PC-3 (cell line): ENCODE measurements at regions not wholly inside any gene's neighbourhood (a gene's known extent, or its start where the extent isn't known, plus 50 kb on each side); places are given as distances from the start of the nearest gene placed in this dataset.
A peak's percentile ranks its signal among the peaks of the same experiment; 100 is the strongest.

Source experiments
- ATAC-seq: fragments of 200-7000 bp; cut with Tn5 transposase; 2 replicates; pipeline ENCODE4 v1.9.1; 2020; ENCODE audit warnings: mild to moderate bottlenecking, moderate library complexity
- BruUV-seq: library from RNA; stranded (reverse); fragments of 400-500 nt; replicated peaks from 2 replicates; lab custom pipeline; 2021; lab: Mats Ljungman, UMichigan
- CTCF ChIA-PET: fragments of 300-600 bp; sonication (Branson Sonifier 250); formaldehyde crosslinking; loops from one replicate; lab custom pipeline; 2022; ENCODE audit warnings: antibody characterized with exemption; lab: Charles Lee
- POLR2A ChIA-PET: fragments of 300-600 bp; sonication (Branson Sonifier 250); formaldehyde crosslinking; loops from one replicate; lab custom pipeline; 2022; ENCODE audit warnings: antibody characterized with exemption; ENCODE audit not compliant: unreplicated experiment; lab: Charles Lee
- DNase-seq: peaks from one replicate; pipeline ENCODE4 v3.0.0-alpha.2; 2015
- H2AFZ ChIP-seq: fragments of 300-600 bp; sonication (generic); 2 replicates; pipeline ENCODE4 v1.6.0; 2016; ENCODE audit warnings: antibody characterized with exemption, low read length
- H3F3A ChIP-seq: fragments of 300-600 bp; sonication (generic); one replicate; pipeline ENCODE4 v1.6.0; 2017; ENCODE audit warnings: antibody characterized with exemption, low read length, control low read depth, mild to moderate bottlenecking; ENCODE audit not compliant: unreplicated experiment
- H3K27ac ChIP-seq: fragments of 300-600 bp; sonication (generic); 2 replicates; pipeline ENCODE4 v1.5.1; 2016; ENCODE audit warnings: mild to moderate bottlenecking, low read length
- H3K27me3 ChIP-seq: fragments of 300-600 bp; sonication (generic); 2 replicates; pipeline ENCODE4 v1.6.1; 2016; ENCODE audit warnings: low read length, mixed read lengths
- H3K36me3 ChIP-seq: fragments of 300-600 bp; sonication (generic); 2 replicates; pipeline ENCODE4 v1.6.1; 2016; ENCODE audit warnings: low read depth, mixed run types, low read length, mixed read lengths
- H3K4me1 ChIP-seq: fragments of 300-600 bp; sonication (generic); 2 replicates; pipeline ENCODE4 v1.5.1; 2016; ENCODE audit warnings: low read length; ENCODE audit not compliant: insufficient read depth
- H3K4me2 ChIP-seq: fragments of 300-600 bp; sonication (generic); 2 replicates; pipeline ENCODE4 v1.6.0; 2016; ENCODE audit warnings: low read length
- H3K4me3 ChIP-seq: fragments of 300-600 bp; sonication (generic); 2 replicates; pipeline ENCODE4 v1.5.1; 2016; ENCODE audit warnings: mild to moderate bottlenecking, low read length, mixed read lengths
- H3K79me2 ChIP-seq: fragments of 300-600 bp; sonication (generic); 2 replicates; pipeline ENCODE4 v1.6.1; 2017; ENCODE audit warnings: low read length, mixed read lengths
- H3K9ac ChIP-seq: fragments of 300-600 bp; sonication (generic); 2 replicates; pipeline ENCODE4 v1.6.0; 2016; ENCODE audit warnings: mild to moderate bottlenecking, low read length
- H3K9me2 ChIP-seq: fragments of 300-600 bp; sonication (generic); replicated peaks from 2 replicates; pipeline ENCODE4 v1.6.1; 2016; ENCODE audit warnings: mixed run types, low read length, mixed read lengths
- H3K9me3 ChIP-seq: fragments of 300-600 bp; sonication (generic); 2 replicates; pipeline ENCODE4 v1.6.1; 2016; ENCODE audit warnings: low read length, mixed read lengths
- H4K20me1 ChIP-seq: fragments of 300-600 bp; sonication (generic); 2 replicates; pipeline ENCODE4 v1.6.1; 2016; ENCODE audit warnings: low read length, mixed read lengths
- CTCF ChIP-seq: fragments of 300-600 bp; sonication (generic); conservative IDR thresholded peaks from 2 replicates; pipeline ENCODE4 v1.5.1; 2017; ENCODE audit warnings: antibody characterized with exemption, low read depth, mild to moderate bottlenecking, low read length
- EZH2 ChIP-seq: fragments of 300-600 bp; sonication (generic); IDR thresholded peaks from one replicate; pipeline ENCODE4 v1.6.1; 2017; ENCODE audit warnings: antibody characterized with exemption, mild to moderate bottlenecking, low read length; ENCODE audit not compliant: unreplicated experiment
- EZH2phosphoT487 ChIP-seq: fragments of 300-600 bp; sonication (generic); IDR thresholded peaks from 2 replicates; pipeline ENCODE4 v1.6.1; 2018; ENCODE audit warnings: mild to moderate bottlenecking, antibody characterized with exemption, low read length, borderline replicate concordance
- intact Hi-C: fragments of 100-400 bp; cut with micrococcal nuclease; formaldehyde crosslinking; loops from 2 replicates; pipeline ENCODE4 v1.9.0; 2023

GRCh38 chr2:37786191-37786698 is 114.8 kb upstream of the CDC42EP3 start:
- ATAC-seq (peak; percentile 27; the same call in 1 of the 2 replicates), DNase-seq (peak; percentile 45)
- Histone ChIP-seq H3K4me2 (no peak overlapping the region), H3F3A (no peaks in the 10 kb centered on the region), H3K4me3 (no peak overlapping the region), H2AFZ (no peak overlapping the region), H4K20me1 (no peaks in the 10 kb centered on the region), H3K27me3 (no peaks in the 10 kb centered on the region), H3K9ac (no peak overlapping the region), H3K9me2 (no peaks in the 10 kb centered on the region), H3K27ac (no peak overlapping the region), H3K79me2 (no peaks in the 10 kb centered on the region), H3K4me1 (peaks cover 25% of the 10 kb centered on the region), H3K36me3 (no peaks in the 10 kb centered on the region), H3K9me3 (peaks cover 14% of the 10 kb centered on the region; the same call in 1 of the 2 replicates)
- no TSS peak for BruUV-seq
- CTCF ChIA-PET, result no interaction called here
- POLR2A ChIA-PET, result no interaction called here
- intact Hi-C loops, result no loop called here
- no peak for TF ChIP-seq CTCF

GRCh38 chr2:37786854-37787253 is 115.4 kb upstream of the CDC42EP3 start:
- DNase-seq, result no peak
- Histone ChIP-seq H2AFZ (no peak overlapping the region), H3K9ac (no peak overlapping the region), H3F3A (no peaks in the 10 kb centered on the region), H3K36me3 (no peaks in the 10 kb centered on the region), H3K9me2 (no peaks in the 10 kb centered on the region), H3K27me3 (no peaks in the 10 kb centered on the region), H3K27ac (no peak overlapping the region), H3K9me3 (peaks cover 14% of the 10 kb centered on the region; the same call in 1 of the 2 replicates), H4K20me1 (no peaks in the 10 kb centered on the region), H3K79me2 (no peaks in the 10 kb centered on the region), H3K4me2 (no peak overlapping the region), H3K4me3 (no peak overlapping the region), H3K4me1 (peaks cover 19% of the 10 kb centered on the region)
- TF ChIP-seq EZH2 (no peak), CTCF (no peak), EZH2phosphoT487 (no peak)
- no peak for ATAC-seq
- ChIA-PET POLR2A (no interaction called here), CTCF (no interaction called here)
- BruUV-seq, result no TSS peak
- intact Hi-C loops, result no loop called here

- DNase-seq (no peak), ATAC-seq (no peak)
- Histone ChIP-seq H3K36me3 (no peaks in the 10 kb centered on the region), H3K4me3 (no peak overlapping the region), H2AFZ (no peak overlapping the region), H3K9ac (no peak overlapping the region), H4K20me1 (no peaks in the 10 kb centered on the region), H3K27ac (no peak overlapping the region), H3K9me2 (no peaks in the 10 kb centered on the region), H3K79me2 (no peaks in the 10 kb centered on the region), H3K9me3 (peaks cover 14% of the 10 kb centered on the region; the same call in 1 of the 2 replicates), H3K27me3 (no peaks in the 10 kb centered on the region), H3F3A (no peaks in the 10 kb centered on the region), H3K4me1 (0 out of 2 replicates have a peak, but pooled peaks cover 7% of the 10 kb centered on the region), H3K4me2 (no peak overlapping the region)
- POLR2A ChIA-PET, result no interaction called here
- CTCF ChIA-PET, result interaction anchor here (0.5 kb wide), 1 partner anchor 219 kb away, joined by 3 read pairs; no protein-coding TSS in a partner anchor
- TF ChIP-seq CTCF (no peak), EZH2 (no peak), EZH2phosphoT487 (no peak)
- no TSS peak for BruUV-seq
- intact Hi-C loops, result no loop called here
Observed at GRCh38 chr2:37788602-37789209, 117.3 kb upstream of the CDC42EP3 start.
